ENCODE measurements at regions not wholly inside any gene's neighbourhood (a gene's known extent, or its start where the extent isn't known, plus 50 kb on each side); places are given as distances from the start of the nearest gene placed in this dataset.

DNA sequence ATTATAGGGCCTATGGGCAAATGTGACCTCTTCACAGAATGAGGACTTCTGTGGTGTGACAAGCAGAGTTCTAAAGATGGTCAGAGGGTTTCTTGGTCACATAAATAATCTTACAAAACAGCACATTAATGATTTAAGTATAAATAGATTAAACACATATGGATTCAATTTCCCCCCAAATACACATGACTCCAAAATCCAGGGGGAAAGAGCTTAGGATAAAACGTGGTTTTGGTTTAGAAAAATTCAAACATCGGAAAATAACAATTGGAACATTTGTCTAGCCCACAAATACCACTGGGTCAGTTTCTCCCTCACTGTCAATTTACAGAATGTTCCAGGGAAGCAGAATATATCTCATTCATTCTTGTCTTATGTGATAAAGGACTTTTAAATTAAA is 283.1 kb downstream of the COG6 start:
- no peak for DNase-seq (ENCODE audit: low spot score)

DNA sequence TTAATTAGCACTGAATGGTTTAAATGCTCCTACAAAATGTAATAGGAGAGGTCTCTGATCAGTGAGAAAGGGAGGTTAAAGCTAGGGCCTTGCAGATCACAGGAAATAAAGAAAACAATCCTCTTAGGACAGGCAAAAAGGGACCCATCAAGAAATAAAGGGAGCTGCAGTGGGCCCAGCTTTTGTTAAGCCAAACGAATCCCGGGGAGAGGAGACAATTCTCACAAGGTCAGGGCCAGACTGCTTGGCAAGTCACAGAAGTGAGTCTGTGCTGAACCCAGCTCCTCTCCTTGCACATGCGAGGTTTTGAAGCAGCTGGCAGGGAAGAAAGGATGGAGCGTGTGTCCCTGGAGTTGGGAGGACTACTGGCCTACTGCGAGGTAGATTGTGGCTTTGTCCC is 285.8 kb downstream of the COG6 start:
- no peak for DNase-seq (ENCODE audit: low spot score)

DNA sequence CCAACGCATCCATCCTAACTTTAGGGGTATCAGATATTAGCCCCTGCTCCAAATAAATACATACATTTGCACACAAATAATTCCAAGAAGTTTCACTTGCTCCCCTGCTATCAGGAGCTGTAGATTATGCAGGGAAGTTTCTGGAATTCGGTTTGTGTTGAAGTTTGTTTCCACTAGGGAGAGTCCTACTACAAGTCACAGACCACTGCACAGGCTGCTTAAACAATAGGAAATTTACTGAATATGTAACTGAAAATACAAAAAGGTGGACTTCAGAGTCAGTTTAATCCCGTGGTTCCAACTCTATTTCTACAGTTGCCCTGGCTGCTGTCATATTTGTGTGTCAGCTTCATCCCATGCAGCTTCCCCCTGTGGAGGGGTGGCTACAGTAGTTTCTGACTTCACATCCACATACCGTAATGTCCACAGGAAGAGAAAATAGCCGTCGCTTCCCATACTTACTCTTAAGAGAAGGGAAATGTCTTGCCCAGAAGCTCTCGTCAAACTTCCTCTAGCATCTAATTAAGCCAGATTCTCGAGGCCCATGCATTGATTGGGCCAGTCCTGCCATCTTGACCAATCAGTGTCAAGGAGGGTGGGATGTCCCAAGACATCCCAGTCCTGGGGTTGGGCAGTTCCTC is 286.6 kb downstream of the COG6 start:
- peak; percentile 28 for DNase-seq (ENCODE audit: low spot score)

DNA sequence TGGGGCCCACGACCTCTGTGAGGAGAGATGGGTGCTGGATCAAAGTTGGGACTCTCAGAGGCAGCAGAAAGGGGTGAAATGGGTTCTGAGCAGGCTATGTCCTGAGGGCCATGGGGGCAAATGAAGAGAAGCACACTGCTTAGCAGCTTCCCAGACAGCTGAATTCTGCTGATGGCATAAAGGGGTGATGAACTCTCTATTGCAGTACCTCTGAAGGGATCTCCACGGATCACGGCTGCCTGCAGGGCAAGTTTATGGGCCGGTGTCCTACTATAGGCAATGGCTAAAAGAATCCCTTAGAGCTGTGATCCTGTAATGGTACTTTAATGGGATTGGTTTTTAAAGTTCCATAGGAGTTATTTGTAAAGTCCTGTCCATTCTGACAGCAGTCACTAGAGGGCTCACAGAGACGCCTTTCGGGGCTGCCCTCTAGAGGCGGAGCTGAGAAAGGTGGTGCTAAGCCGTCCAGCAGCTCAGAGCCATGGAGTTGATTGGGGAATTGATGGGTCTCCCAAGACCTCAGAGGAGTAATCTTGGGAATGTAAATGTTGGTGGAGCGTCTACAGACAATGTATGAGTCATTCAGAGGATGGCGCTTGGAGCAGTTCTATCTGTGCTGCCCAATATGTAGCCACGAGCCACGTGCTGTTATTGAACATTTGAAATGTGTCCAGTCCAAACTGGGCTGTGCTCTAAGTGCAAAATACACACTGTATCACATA is 287.3 kb downstream of the COG6 start:
- DNase-seq (ENCODE audit: low spot score), result peak; percentile 49

DNA sequence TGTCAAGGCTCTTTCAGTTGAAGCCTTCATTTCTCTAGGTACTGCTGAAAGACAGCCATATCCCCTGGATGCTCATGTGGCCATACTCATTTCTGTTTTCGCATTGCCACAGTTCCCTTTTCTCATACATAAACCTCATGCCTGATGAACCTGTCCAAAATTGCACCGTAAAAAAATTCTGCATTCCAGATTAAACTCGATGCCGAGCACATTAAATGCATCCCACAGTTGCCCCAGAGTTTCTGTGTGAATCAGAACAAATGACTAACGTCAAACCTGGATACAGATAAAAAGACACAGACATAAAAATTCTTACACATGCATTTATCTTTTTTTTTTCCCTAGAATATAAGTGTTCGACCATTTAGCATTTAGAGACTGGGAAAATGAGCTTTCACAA is 288.2 kb downstream of the COG6 start:
- no peak for DNase-seq (ENCODE audit: low spot score)

DNA sequence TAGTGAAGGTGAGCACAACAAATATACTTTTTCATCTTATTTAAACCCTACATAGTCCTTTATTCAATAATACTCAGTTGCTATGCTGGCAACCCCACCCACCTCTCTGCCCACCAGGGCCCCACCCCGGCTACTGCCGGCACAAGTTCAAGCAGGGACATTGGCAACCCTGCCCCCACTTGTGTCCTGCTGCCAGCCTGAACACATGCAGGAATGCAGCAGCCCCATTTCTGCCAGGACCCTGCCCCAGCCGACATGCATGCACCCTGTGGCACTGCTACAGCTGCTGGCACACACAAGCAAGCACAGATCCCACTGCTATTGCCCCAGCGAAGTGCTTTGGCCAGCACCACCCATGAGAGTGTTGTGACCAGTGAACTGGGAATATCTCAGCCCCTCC is 289.8 kb downstream of the COG6 start:
- DNase-seq (ENCODE audit: low spot score), result no peak

DNA sequence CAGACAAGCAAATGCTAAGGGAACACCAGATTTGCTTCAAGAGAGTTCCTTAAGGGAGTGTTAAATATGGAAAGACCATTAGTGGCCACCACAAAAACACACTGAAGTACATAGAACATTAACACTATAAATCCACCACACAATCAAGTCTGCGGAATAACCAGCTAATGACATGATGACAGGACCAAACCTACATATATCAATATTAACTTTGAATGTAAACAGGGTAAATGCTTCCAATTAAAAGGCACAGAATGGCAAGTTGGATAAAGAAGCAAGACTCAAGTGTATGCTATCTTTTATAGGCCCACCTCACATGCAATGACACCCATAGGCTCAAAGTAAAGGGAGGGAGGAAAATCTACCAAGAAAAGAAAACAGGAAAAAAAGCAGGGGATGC is 291.3 kb downstream of the COG6 start:
- DNase-seq (ENCODE audit: low spot score), result no peak

DNA sequence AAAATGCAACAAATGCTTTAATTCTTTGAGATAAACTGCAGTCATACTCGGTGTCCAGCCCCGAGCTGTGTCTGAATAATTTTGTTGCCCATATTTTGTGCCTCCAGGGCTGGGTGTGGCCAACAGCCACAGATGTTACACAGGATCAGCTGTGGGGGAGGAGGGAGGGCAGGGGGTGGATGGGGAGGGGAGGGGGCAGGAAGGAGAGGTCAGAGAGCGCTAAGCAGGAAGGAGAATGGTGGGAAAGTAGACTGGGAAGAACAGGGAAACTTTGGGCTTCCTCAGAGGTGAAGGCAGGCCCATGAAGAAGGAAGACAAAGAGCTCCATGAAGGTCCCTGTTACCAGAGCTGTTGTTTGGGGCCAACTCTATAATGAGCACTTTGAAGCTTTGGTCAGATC is 295.8 kb downstream of the COG6 start:
- no peak for DNase-seq (ENCODE audit: low spot score)

DNA sequence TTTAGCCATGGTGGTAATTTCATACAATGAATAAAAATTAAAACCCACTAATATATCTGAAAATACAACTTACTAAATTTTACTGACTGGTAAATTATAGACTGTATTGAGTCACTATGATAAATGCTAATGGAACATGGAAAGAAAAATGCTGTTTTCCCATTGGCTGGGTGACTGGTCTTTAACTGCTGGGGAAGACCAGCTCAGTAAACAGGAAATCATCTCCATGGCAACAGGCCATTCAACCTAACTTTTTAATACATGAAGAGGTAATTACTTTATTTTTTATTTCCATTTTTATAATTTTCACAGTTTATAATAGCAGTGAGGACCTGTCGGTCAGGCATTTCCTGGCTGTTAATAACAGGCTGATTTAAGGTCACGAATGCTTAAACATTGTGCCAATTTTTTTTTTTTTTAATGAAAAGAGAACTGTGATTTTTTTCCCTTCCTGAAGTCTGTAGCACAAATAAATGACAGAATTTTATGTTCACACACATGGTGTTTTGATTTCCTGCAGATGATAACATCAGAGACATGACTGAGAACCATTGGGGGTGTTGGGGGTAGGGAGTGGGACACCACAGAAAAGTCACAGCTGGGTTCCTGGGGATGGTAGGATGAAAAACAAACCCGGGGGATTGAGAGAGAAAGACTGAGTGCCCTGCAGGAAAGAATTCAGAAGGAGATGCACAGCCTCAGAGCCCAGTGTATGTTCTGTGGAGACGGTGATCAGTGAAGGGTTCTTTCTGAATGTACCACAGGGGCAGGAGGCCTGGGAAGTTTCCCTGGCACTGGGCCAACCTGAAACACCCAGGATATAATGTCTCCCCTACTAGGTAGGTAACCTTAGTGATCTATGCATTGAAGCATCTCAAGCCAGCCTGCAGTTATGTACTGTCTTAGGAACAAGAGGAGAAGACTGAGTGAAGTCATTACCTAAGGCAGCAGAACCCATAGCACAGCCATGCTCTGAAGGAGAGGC is 297.1 kb downstream of the COG6 start:
- peak; percentile 58 for DNase-seq (ENCODE audit: low spot score)

DNA sequence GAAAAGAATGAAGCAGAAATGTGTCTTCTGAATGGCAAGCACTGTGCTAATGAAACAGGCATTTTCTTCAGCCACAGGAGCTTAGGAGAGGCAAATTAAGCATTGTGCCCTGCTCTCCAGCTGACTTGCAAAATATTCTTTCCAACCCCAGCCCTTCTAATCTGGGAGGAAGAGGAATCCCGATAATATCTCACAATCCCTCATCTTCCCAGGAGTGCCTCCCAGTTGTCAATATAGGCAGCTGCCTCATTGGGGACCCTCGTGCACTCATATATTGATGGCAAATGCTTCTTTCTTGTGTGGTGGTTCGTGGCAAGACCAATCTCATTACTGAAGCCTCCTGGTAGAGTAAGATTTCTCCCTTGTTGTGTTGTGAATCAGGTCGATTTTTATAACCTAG is 299.0 kb downstream of the COG6 start:
- no peak for DNase-seq (ENCODE audit: low spot score)

DNA sequence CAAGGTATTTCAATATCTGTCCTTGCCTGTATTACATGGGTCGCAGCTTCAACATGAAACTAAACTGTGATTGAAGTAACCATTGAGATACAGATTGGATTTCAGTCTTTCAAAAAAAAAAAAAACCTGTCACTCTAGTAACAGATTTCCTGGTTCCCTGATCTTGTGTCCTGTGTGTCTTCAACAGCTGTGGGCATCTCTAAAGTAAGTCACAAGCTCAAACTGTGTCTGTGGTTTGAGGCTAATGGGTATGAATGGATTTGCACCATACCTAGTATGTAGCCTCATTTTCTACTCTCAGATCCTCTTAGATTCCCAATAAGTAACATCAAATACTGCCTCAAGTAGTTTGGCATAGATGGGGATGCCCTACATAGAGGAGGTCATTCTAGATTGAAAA is 300.1 kb downstream of the COG6 start:
- no peak for DNase-seq (ENCODE audit: low spot score)

DNA sequence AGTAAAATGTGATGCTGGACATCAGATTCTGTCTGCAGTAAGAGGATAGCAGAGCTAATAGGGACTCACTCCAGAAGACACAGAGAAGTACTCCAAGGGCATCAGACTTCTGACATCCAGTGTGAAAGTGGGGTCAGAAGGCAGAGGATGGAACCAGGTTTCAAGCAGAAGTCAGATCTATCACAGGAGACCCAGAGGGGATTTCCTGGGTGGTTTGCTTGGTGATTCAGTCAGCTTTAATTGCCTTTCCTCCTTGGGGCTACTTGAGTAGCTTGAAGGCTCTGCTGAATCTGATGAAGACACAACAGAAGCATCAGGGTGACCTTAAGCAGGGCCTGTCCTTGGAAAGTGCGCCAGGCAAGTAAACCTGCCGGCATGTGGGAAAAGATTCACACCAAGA is 300.6 kb downstream of the COG6 start:
- DNase-seq (ENCODE audit: low spot score), result no peak

DNA sequence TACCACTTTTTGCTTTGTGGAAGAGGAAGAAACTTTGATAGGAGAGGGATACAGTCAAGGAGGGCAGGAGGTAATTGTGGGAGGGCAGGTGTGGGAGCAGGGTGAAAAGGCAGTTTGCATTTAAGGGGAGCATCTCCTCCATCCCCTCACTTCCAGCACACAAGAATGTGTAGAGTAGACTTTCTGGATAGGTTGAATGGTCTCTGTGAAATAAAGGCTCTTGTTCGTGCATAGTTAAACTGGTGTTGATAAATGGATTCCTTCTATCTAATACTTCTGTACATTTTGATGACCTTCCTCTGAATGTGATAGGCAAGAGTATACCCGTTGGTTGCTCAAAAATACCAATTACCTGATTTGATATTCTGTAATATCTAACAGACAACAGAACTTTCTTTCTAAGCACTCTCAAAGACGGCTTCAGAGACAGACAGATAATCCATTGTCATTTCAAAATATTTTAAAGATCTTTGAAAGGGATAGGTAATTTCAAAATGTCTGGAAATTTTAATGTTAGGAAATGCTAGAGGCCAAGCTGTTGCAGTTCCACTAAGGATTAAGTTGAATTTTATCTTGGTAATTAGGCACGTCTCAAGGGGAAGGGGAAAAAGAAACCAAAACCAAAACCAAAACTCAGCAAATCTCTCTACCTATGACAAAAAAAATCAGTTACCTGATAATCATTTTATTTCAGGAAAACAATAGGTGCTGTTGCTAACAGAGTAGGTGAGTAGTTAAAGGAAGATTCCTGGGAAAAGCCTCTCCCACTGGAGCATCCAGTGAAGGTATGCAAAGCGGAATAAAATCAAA is 302.6 kb downstream of the COG6 start:
- DNase-seq (ENCODE audit: low spot score), result no peak

DNA sequence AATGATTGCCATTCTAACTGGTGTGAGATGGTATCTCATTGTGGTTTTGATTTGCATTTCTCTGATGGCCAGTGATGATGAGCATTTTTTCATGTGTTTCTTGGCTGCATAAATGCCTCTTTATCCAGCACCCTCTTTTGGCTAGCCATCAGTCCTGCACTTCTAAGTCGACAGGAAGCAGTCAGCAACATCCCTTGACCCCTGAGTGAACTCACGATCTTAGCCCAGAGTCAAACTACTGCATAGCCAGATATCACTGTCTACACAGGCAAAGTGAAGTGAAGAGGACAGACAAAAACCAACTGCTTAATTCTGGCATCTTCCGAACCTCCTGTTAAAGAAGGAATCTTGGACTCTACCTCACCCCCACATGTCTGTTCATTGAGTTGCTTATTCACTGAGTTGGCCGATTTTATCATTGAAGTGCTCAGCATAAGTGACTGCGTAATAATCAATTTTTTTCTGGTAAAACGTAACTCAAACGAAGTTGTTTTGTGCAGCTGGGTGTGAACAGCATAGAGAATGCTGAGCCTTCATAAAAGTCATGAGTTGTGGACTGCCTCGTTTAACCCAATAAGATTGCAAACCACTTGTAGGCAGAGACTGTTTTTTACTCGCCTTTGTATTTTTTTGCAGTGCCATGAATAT is 304.2 kb downstream of the COG6 start:
- no peak for DNase-seq (ENCODE audit: low spot score)

DNA sequence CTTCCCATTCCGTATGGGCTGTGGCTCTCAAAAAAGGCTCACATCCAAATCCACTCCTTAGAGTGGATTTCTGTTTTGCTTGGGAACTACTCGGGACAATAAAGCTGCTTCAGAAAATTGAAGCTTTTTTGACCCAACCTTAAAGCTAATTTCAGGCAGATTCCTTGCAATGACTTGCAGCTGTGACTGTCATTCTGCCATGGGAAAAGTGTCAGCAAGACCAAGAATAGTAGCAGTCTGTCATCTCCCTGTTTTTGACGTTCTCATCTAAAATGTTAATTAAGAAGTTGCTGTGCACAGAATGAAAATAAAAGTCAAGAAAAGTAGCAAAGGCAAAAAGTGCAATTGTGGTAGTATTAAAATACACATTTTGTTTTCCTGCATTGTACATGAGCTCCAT is 304.7 kb downstream of the COG6 start:
- no peak for DNase-seq (ENCODE audit: low spot score)

DNA sequence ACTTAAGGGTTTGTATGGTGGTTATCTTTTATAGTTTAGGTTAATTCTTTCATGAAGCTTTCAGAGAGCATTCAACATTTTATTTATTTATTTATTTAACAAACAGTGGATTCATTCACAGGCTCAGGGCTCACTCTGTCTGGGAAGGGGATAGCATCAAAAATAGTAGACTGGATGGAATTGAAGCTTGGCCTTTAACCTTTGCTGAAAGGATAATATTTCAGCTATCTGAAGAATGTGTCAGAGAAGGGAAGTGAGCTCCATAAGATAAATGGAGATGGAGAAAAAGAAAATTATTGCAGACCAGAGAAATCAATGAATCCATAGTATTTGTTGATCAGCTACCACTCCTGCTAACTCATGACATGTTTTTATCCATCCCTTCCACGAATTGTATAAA is 305.6 kb downstream of the COG6 start:
- DNase-seq (ENCODE audit: low spot score), result no peak

DNA sequence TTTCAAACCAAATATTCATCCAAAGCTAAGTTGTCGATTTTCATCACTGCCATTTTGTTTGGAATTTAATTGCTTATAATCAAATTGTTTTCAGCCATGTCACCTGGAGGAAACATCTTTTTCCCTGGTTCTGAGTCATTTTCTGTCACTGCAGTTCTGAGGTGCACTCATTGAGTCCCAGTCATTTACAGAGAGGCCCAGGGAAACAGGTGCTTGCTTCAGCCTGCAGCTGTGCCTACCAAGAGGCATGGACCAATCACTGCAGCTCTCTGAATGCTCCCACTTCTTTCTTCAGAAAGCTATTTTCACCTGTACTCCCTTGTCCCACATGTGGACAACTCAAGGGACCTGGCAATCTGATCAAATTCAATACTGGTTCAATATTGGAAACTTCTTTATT is 308.1 kb downstream of the COG6 start:
- DNase-seq (ENCODE audit: low spot score), result no peak

DNA sequence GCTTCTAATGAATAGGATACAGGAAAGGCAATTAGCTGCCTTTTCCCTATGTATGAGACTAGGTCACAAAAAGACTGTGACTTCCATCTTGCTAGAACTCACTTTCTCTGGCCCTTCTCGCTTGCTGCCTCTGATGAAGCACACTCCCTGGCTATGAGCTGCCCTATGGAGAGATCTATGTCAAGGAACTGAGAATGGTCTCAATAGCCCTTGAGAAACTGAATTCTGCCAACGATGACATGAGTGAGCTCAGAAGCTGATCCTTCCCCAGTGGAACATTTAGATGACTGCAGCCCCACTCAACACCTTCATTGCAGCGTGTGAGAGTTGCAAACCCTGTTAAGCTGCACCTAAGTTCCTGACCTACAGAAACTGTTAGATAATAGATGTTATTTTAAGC is 309.8 kb downstream of the COG6 start:
- DNase-seq (ENCODE audit: low spot score), result no peak

DNA sequence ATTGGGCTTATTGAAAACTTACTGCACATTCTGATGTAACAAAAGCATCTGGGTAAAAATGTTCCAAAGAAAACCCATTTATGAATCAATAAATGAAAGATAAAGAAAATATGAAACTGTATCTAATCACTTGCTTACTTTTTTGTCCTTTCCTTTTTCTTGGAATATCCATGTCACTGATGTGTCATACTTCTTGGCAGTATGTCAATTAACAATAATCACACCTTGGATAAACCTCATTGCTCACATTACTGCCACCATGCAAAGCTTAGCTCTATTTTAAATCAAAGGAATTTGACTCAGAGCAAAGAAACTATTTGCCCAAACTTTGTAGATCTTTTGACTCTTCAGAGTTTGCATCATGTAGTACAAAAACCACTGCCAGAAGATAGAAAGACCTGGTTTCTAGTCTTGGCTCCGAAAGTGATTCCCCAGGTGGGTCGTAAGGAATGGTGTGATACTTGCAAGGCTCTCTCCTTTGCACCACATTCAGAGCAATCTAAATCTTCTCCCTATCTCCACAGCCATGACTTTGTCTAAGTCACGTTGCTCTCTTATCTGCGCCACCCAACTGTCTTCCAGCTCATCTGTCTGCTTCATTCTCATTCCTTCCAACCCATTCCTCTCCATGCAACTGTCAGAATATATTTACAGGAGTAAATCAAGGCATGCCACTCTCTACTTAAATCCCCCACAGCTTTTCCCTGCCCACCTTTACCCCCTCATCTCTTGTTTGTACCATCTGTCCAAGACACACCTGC is 311.9 kb downstream of the COG6 start:
- no peak for DNase-seq (ENCODE audit: low spot score)
